Frontal cortex (tissue), 3 donors: ENCODE measurements at regions not wholly inside any gene's neighbourhood (a gene's known extent, or its start where the extent isn't known, plus 50 kb on each side); places are given as distances from the start of the nearest gene placed in this dataset.
A peak's percentile ranks its signal among the peaks of the same experiment; 100 is the strongest.

Experiments used
- DNase-seq, 2 donors: peaks; one replicate each; pipeline ENCODE4 v3.0.0; 2012; ENCODE audit warnings: low spot score in 2 of 2
- FAIRE-seq: peaks from 2 replicates; lab custom pipeline; 2012; peaks lifted over from hg19 to GRCh38; lab: Jason Lieb, UNC
- donor health status: control.
- donor health status: control.
- donor health status: control.

DNA sequence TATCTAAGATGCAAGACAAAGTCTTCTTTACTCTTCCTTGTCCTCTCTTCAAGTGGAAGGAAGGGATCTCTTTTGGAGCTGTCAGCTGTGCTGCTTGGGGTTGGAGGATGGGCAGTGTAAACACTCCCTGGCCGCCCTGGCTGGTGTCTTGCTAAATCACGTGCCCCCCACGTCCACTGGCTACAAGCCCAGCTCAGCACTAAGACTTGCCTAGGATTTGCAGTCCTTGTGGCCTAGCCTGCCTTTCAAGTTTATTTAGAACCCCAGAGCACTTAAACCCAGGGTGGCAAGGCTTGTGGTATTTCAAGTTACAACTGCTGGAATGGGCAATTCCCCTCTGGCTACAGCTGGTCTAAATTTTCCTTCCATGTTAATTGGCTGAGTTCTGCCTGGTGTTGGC, 272.4 kb upstream of the MYO3A start:
- DNase-seq (no peak), FAIRE-seq (no peak)

DNA sequence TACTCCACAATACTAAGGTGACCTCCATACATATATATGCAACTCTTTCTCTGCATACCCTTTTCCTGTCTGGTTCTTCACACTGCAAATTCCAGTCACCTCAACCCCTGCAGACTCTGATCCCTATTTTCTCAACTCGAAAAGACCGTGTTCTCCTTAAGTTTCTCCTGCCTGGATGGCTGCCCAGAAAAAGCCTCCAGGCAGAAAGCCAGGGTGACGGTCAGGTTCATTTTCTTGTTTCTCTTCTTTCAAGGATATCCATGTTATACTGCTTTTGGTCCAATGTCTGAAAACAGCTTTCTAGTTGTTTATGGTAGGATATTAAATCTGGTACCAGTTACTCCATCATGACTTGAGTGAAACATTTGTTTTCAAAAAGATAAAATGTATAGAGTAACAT, 267.8 kb upstream of the MYO3A start:
- DNase-seq (no peak), FAIRE-seq (no peak)

GRCh38 chr10:25675204-25675603, 258.8 kb upstream of the MYO3A start:
- FAIRE-seq (no peak), DNase-seq (no peak)

DNA sequence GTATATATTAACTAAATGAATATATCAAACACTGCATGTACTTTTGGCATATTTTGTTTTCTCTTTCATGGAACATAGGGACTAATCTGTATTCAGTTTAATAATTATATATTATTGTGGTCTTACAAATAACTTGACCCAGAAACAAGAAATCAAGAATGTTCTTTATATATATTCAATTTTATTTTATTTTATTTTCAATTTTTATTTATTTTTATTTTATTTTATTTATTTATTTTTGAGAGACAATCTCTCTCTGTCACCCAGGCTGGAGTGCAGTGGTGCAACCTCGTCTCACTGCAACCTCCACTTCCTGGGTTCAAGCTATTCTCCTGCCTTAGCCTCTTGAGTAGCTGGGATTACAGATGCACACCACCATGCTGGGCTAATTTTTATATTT, 258.4 kb upstream of the MYO3A start:
- FAIRE-seq (peak; percentile 80), DNase-seq (no peak)

DNA sequence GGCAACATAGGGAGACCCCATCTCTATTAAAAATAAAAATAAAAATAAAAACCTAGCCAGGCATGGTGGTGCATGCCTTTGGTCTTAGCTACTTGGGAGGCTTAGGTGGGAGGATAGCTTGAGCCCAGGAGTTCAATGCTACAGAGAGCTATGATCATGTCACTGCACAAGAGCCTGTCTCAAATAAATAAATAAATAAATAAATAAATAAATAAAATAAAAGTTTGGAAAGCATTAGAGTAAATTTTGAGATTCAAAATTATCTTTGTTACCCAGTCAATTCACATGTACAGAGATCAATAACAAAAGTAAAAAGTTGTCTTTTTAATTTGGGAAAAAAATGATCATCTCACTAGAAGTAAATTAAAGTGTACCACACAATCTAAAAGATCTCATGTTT, 255.8 kb upstream of the MYO3A start:
- no peak for DNase-seq
- no peak for FAIRE-seq

GRCh38 chr10:25678666-25679065, 255.4 kb upstream of the MYO3A start:
- FAIRE-seq (no peak), DNase-seq (no peak)

DNA sequence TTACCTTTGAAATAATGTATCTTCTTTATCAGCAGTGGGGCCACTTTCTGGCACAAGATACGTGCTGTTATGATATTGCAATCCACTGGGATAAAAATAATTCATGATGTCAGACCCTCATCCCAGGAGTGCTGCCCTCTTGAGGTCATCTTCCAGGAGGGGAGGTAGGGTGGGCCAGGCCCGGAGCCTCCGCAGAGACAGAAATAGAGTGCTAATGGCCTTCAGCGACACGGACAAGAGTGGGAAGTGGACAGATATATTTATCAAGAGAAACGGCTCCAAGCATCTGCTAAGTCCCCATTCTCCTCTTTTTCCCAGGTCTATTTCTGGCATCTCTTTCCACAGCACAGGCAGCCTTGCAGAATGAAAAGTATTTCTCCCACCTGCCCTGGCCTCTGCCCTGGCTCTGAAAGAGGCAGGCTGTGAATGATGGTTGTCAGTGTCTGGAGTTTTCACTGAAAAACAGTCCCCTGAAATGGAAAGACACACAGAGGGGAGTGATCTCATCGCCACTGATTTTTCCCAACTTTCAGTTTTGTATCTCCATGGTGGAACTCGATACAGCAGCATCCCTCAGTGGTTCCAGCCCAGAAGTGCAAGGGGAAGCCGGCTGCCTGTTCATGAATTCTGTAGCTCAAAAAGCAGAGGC, 251.7 kb upstream of the MYO3A start:
- no peak for FAIRE-seq
- peak in 1 of 2 donors; percentile 35 for DNase-seq

DNA sequence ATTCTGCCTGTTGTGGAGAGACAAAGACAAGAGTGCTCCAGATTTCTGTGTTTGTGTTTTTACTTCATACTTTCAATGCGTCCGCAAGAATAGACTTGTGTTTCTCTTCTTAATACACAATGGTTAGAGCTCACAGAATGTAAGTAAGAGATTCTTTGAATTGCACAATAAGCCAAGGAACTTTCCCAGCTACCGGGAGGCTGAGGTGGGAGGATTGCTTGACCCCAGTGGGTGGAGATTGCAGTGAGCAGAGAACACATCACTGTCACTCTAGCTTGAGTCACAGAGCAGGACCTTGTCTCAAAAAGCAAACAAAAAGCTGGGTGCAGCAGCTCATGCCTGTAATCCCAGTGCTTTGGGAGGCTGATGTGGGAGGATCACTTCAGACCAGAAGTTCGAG, 250.7 kb upstream of the MYO3A start:
- no peak for DNase-seq
- no peak for FAIRE-seq

DNA sequence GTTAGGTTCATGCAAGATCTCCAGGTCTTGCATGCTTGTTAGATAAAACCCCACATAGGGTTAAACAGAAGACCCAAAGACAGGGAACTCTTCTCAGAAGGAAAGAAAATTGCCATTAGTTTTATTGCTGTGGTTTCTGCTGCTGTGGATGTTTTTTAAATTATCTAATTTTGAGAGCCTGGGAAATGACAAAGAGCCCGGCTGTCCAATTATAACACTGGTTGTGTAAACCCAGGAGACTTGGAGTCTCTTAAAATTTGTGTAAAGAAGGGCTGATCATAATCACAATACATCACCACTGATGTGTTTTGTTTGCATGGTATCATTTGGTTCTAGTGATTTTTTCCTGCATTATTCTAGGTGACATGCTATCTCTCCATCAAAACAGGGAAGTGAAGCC, 246.5 kb upstream of the MYO3A start:
- FAIRE-seq (no peak), DNase-seq (no peak)

DNA sequence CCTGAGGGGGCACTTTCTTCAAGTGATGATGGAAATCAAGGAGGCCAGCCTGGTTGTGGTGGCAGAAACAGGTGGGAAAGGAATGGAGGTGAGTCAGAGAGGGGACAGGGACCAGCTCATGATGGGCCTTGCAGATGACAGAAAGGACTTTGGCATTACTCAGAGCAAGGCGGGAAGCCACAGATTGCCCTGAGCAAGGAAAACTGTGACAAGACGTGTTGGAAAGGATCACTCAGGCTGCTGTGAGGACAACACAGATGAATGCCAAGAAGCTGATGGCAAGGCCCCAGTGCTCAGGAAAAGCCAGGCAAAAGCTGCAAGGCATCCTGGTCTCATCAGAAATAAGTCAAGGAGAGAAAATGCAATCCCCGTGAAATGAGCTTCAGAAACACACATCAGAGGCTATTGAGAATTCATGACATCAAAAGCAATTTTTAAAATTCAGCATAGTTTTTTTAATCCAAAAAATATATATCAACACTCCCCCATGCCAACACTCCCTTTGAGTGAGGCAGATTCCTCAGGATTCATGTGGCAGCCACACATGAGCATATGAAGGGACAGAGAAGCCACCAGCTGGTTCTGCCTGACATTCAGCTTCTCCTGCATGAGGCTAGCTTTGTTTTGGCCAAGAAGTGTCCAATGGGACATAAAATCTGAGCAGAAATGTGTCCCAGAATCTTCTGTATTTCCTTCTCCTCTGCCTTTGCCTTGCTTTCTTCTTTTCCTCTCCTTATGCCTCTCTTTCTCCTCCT, 244.5 kb upstream of the MYO3A start:
- no peak for FAIRE-seq
- DNase-seq = no peak

GRCh38 chr10:25692761-25693160, 241.3 kb upstream of the MYO3A start:
- FAIRE-seq = no peak
- DNase-seq = no peak

GRCh38 chr10:25694206-25694933, 239.7 kb upstream of the MYO3A start:
- DNase-seq (no peak), FAIRE-seq (no peak)

- FAIRE-seq = no peak
- no peak for DNase-seq
These were observed 239.1 kb upstream of the MYO3A start for GRCh38 chr10:25694971-25695370.

DNA sequence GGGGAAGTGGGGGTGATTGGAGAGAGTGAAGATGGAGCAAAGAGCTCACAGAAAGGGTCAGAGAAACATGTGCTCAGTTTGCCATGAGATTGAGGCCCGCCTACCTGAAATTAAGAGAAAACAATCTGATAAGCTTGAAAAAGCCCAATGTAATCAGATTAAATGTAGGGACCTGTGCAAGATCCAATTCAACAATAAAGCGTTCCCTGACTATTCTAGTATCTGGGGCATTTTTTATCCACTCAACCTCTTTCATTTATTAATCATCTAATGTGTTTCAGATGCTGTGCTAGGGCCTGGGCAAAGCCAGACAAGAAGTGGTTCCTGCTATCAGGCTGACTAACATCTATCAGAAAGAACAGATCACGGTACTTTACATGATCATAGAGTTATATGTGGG, 238.4 kb upstream of the MYO3A start:
- no peak for DNase-seq
- no peak for FAIRE-seq

DNA sequence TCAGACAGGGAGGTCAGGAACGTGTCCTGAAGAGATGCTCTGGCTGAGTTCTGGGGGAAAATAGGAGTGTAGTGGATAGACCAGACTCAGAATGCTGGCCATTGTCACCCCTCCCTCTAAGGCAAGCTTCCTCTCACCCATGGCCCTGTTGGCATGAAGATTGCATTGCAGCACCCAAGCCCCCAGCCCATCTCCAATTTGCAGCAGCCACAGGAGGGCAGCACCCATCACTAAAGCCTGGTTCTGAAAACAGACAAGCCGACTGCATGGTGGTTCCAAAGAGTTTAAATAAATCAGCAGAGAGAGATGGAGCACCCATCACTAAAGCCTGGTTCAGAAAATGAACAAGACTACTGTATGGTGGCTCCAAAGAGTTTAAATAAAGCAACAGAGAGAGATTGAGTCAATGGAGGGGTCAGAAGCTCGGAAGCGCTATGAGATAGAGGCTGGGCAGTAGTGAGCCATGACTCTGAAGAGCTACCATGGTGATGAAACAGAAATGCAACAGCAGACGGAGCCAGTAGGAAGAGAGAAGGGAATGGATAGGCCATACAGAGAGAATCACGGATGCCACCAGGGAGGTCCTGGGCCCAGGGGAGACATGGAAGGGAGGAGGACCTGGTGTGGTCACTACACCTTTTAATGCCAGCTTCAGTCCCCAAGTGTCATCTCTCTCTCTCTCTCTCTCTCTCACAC, 237.9 kb upstream of the MYO3A start:
- no peak for FAIRE-seq

DNA sequence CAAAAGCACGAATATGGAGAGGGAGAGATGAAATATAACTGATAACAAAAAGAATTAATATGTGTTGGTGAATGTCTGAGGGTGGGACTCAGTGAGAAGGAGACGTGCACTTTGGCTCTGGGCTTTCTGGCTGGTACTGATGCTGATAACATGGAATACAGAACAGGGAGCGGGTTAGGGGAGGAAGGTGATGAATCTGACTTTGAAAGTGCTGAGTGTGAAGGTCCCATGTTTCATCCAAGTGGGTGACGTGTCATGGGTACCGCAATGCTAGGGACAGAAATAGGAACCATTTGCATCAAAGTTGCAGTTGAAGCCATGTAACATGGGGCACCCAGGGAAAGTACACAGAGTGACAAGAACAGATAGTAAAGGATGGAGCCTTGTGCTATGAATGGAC, 236.6 kb upstream of the MYO3A start:
- DNase-seq (no peak), FAIRE-seq (no peak)

More for the DNA sequence above, 237.9 kb upstream of the MYO3A start:
- DNase-seq = no peak

- no peak for FAIRE-seq
- DNase-seq = no peak
These were observed 235.4 kb upstream of the MYO3A start for GRCh38 chr10:25698638-25699037.

DNA sequence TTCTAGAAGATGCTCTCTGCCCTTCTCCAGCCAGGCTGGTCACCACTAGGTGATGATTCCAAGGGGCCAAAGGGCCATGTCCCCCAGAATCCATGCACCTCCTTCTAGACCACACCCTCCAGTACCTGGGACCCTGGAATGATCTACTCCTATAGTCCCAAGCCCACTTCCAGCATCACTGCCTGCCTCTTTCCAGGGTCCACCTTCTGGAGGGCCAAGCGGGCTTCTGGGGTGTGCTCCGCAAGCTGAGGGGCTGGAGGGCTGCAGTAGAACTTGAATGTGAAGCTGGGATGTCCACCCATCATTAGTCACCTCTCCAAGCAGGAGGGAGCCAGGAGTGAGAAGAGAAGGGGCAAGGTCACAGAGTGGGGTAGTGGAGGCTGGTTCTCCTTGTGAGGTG, 234.4 kb upstream of the MYO3A start:
- FAIRE-seq = no peak

GRCh38 chr10:25701652-25702051, 232.4 kb upstream of the MYO3A start:
- peak in 1 of 2 donors; percentile 18 for DNase-seq
- FAIRE-seq = no peak

More for the DNA sequence above, 234.4 kb upstream of the MYO3A start:
- DNase-seq = no peak

DNA sequence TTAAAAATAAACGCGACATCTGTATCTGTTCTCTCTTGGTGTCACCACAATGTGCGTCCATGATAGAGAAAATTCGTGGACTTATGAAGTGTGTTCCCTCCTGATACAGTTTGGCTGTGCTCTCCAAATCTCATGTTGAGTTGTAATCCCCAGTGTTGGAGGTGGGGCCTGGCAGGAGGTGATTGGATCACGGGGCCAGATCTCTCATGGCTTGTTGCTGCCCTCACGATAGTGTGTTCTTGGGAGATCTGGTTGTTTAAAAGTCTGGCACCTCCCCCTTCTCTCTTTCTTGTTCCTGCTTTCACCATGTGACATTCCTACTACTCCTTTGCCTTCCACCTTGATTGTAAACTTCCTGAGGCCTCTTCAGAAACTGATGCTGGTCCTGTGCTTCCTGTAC, 229.4 kb upstream of the MYO3A start:
- DNase-seq (no peak), FAIRE-seq (no peak)

- FAIRE-seq (no peak), DNase-seq (no peak)
These were observed 226.5 kb upstream of the MYO3A start for GRCh38 chr10:25707572-25707971.
